ENCODE measurements at regions not wholly inside any gene's neighbourhood (a gene's known extent, or its start where the extent isn't known, plus 50 kb on each side); places are given as distances from the start of the nearest gene placed in this dataset.
A peak's percentile ranks its signal among the peaks of the same experiment; 100 is the strongest.

DNA sequence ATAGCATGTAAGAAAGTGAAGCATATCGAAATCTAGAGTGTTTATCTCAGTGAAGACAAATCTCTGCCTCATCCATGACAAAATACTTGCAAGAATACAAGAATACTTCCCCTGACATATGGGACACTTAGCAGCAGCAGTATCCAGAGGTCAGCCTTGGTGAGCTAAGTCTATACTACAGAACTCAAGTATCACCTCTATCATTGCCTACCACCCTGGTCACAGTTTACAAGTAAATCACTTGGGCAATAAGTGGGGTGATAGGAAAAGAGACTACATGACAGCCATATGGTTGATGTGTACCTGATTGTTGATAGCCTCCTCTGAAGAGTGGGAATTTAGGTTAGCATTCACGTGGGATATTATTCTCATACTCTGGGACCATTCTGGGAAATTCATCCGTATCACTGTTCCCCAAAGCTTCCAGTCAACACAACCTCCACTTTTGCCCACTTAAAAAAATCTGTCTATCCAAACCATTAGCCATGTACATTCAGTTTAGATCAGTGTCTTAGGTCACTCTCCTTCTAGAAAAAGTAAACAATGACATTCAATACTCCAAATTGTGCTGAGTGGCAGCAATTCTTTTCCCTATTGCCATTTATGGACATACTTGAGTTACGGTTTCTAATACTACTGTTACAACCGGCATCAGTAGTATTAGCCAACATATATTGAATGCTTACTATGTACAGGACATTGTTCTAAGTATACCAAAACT is 118.2 kb upstream of the PRSS16 start:
- Histone ChIP-seq H3K27me3 (ENCODE audit: insufficient read depth, poor library complexity, severe bottlenecking) (no peaks in the 10 kb centered on the region), H3K27ac (replicated peaks) (no peak overlapping the region), H3K4me3 (replicated peaks; ENCODE audit: insufficient read depth, low read length) (no peak overlapping the region)
- TF ChIP-seq CTCF (IDR thresholded peaks at IDR 0.05; ENCODE audit: insufficient read depth, low read length) (no peak), SPI1 (IDR thresholded peaks at IDR 0.05; ENCODE audit: borderline replicate concordance, low read depth) (no peak), POLR2AphosphoS5 (IDR thresholded peaks at IDR 0.05; ENCODE audit: low read depth) (no peak), GABPA (IDR thresholded peaks at IDR 0.05; ENCODE audit: low read depth) (no peak), REST (IDR thresholded peaks at IDR 0.05; ENCODE audit: insufficient replicate concordance, low read depth) (no peak)
- DNase-seq (ENCODE audit: low read depth in 1 of 2, low spot score in 1 of 2) = no peak

DNA sequence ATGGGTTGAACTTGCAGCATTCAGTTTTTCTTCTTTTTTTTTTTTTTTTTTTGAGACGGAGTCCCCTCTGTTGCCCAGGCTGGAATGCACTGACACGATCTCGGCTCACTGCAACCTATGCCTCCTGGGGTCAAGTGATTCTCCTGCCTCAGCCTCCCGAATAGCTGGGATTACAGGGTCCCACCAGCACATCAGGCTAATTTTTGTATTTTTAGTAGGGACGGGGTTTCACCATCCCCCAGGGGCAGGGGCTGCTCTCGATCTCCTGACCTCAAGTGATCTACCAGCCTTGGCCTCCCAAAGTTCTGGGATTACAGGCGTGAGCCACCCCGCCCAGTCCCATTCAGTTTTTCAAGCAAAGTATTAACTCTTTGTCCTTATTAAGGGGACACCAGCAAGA is 117.6 kb upstream of the PRSS16 start:
- H3K4me3 ChIP-seq (replicated peaks; ENCODE audit: insufficient read depth, low read length) = no peak overlapping the region
- no peaks in the 10 kb centered on the region for H3K27me3 ChIP-seq (ENCODE audit: insufficient read depth, poor library complexity, severe bottlenecking)
- TF ChIP-seq CTCF (IDR thresholded peaks at IDR 0.05; ENCODE audit: insufficient read depth, low read length) (no peak), SPI1 (IDR thresholded peaks at IDR 0.05; ENCODE audit: borderline replicate concordance, low read depth) (no peak), REST (IDR thresholded peaks at IDR 0.05; ENCODE audit: insufficient replicate concordance, low read depth) (no peak), POLR2AphosphoS5 (IDR thresholded peaks at IDR 0.05; ENCODE audit: low read depth) (no peak), GABPA (IDR thresholded peaks at IDR 0.05; ENCODE audit: low read depth) (no peak)
- H3K27ac ChIP-seq (replicated peaks) = peak overlapping the region; percentile 97
- DNase-seq (ENCODE audit: low read depth in 1 of 2, low spot score in 1 of 2) = no peak

- Histone ChIP-seq H3K4me3 (replicated peaks; ENCODE audit: insufficient read depth, low read length) (peak overlapping the region; percentile 36), H3K27ac (replicated peaks) (peak overlapping the region; percentile 97), H3K27me3 (ENCODE audit: insufficient read depth, poor library complexity, severe bottlenecking) (no peaks in the 10 kb centered on the region)
- no peak for TF ChIP-seq POLR2AphosphoS5 (IDR thresholded peaks at IDR 0.05; ENCODE audit: low read depth)
- no peak for TF ChIP-seq SPI1 (IDR thresholded peaks at IDR 0.05; ENCODE audit: borderline replicate concordance, low read depth)
- no peak for TF ChIP-seq GABPA (IDR thresholded peaks at IDR 0.05; ENCODE audit: low read depth)
- TF ChIP-seq CTCF (IDR thresholded peaks at IDR 0.05; ENCODE audit: insufficient read depth, low read length) = no peak
- no peak for TF ChIP-seq REST (IDR thresholded peaks at IDR 0.05; ENCODE audit: insufficient replicate concordance, low read depth)
- no peak for DNase-seq (ENCODE audit: low read depth in 1 of 2, low spot score in 1 of 2)
Observed at GRCh38 chr6:27130668-27131428, 116.7 kb upstream of the PRSS16 start.

All from HL-60 (cell line).